GM12864 (cell line): ENCODE measurements at regions not wholly inside any gene's neighbourhood (a gene's known extent, or its start where the extent isn't known, plus 50 kb on each side); places are given as distances from the start of the nearest gene placed in this dataset.

Experiments
- DNase-seq: peaks from one replicate; pipeline ENCODE4 v3.0.0-alpha.2; 2011; ENCODE audit warnings: low read depth
- H3K4me3 ChIP-seq: 2 replicates; pipeline ENCODE4 v1.5.1; 2011; ENCODE audit warnings: mild to moderate bottlenecking, low read depth, low read length, control low read depth
- TF ChIP-seq, protein P1 (sequence below): IDR thresholded peaks from 2 replicates; pipeline ENCODE4 v1.5.1; 2011; ENCODE audit warnings: low read depth, mild to moderate bottlenecking, moderate library complexity, low read length, control low read depth, inconsistent platforms; ENCODE audit errors: missing control alignments

DNA sequence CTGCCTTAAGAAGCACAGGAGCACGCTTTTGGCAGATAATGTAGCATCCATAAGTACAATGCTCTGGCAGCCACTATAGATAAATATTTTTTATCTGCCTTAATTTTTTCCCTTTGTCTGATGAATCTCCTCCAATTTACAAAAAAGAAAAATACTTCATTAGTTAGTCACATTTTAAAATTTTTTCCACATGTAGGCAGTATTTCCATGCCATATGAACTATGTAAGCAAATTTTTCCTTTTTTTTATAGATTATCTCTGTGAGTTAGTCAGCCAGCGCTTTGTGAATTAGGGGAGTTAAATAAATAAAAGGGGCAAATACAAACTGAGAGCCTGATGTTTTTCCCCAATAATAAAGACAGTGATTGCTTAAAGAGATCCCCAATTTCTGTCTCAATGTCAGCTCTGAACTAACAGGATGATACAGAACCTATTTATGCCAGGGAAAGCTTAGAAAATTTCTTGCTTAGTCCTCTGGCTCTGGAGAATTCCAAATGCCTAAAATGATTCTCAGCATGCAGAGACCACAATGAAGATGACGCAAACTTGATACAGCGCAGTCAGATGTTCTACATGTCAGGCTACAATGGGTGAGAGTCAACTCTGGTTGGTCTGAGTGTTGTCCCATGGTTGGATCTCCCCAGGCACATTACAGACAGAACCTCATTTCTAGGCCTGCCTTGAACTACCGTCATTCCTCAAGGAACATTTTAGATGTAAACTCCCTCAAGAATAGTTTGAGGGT is 390.4 kb upstream of the CDH6 start:
- DNase-seq = no peak
- no peak overlapping the region for H3K4me3 ChIP-seq
- TF ChIP-seq, protein P1, sequence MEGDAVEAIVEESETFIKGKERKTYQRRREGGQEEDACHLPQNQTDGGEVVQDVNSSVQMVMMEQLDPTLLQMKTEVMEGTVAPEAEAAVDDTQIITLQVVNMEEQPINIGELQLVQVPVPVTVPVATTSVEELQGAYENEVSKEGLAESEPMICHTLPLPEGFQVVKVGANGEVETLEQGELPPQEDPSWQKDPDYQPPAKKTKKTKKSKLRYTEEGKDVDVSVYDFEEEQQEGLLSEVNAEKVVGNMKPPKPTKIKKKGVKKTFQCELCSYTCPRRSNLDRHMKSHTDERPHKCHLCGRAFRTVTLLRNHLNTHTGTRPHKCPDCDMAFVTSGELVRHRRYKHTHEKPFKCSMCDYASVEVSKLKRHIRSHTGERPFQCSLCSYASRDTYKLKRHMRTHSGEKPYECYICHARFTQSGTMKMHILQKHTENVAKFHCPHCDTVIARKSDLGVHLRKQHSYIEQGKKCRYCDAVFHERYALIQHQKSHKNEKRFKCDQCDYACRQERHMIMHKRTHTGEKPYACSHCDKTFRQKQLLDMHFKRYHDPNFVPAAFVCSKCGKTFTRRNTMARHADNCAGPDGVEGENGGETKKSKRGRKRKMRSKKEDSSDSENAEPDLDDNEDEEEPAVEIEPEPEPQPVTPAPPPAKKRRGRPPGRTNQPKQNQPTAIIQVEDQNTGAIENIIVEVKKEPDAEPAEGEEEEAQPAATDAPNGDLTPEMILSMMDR = no peak

DNA sequence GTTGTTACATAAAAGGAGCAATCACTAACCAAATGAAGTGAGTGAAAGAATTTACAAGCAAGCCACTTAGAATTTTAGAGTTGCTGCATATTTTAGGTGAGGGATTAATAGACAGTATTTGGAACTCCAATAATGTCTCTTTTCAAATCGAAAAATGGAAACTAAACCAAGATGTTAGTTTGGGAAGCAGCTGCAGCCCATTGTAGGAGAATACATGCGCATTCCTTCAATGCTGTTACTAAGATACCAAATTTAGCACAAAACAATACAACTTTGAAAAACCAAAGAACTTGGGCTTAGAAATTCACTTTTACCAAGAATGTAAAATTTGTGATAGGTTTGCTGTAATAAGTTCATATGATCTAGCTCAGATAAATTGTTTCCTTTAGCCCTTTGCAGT is 411.8 kb upstream of the CDH6 start:
- no peak for DNase-seq
- H3K4me3 ChIP-seq = no peak overlapping the region
- TF ChIP-seq, protein P1 = no peak

DNA sequence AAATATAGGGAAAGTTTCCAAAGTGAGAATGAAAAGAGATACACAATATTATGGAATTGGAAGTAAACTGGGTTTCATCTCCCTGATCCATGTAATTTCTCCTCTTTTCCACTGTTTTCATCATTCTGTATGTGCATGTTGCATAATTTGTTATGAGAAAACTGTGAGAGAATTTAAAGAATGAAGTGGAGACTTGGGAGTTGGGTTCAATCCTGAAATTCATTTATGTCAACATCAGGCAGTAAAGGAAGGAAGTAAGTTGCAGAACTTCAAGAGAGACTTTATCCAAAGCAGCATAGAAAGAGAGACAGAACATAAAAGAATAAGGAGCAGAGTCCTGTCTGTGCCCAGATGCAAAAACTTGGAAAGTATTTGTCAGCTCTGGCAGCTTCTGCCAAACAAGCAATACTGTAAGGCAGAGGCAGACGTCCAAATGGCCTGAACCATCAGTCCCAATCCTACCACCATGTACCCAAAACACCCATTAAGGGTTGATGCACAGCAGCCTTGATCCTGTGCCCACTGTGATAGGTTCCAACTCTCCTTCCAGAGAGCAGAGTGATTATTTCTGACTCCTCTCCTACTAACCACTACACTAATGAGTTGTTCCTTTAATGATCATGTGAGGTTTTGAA is 425.3 kb upstream of the CDH6 start:
- no peak overlapping the region for H3K4me3 ChIP-seq
- TF ChIP-seq, protein P1 = no peak
- no peak for DNase-seq

DNA sequence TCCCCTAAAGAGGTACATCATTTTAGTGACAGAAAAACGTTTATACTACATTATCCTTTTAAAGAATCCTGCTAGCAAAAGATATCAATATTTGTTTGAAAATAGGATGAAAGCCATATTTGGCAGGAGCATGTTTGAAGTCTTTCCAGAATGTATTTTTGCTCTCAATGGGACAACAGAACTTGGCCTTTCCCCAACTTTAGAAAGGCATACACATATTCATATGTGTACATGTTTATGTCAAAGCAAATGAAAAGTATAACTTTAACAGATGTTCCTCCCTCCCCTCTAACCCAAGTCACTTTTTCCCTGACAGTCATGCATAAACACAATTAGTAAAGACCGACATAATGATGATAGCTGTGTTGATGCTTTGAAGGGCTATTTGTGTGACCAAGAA is 427.8 kb upstream of the CDH6 start:
- no peak for DNase-seq
- TF ChIP-seq, protein P1 = no peak
- no peak overlapping the region for H3K4me3 ChIP-seq

DNA sequence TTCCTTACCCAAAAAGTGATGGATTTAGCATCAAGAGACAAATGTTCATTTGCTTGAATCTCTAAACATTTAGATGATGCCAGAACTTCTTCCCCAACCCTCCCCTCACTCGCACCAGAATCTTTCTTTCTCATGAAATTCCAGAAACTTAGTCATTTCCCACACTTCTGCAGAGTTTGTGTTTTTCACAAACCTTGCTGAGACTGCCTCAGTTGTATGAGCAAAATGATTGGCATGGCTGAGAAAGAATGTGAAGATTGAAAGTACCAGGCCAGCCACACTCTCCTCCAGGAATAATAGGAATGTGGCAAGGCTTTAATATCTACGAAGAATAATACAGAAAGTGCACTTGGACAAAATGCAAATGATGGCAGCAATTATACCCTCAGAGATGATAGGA is 428.3 kb upstream of the CDH6 start:
- H3K4me3 ChIP-seq = no peak overlapping the region
- no peak for DNase-seq
- TF ChIP-seq, protein P1 = no peak

DNA sequence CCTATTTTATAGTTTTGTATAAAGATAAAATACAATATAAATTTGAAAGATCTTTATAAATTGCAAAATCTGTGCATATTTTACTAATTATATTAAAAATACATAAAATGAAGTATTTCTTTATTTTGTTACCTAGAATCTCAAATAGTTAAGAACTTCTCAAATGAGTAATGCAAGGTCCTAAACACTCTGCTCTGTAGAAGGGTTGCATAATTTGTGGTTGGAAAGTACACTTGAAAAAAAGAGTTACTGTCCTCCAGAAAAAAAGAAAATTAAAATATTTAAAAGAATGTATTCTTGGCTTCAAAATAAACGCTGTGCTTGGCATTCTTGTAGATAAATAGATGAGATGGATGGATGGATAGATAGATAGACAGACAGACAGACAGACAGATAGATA is 428.8 kb upstream of the CDH6 start:
- H3K4me3 ChIP-seq = no peak overlapping the region
- TF ChIP-seq, protein P1 = no peak
- DNase-seq = no peak

DNA sequence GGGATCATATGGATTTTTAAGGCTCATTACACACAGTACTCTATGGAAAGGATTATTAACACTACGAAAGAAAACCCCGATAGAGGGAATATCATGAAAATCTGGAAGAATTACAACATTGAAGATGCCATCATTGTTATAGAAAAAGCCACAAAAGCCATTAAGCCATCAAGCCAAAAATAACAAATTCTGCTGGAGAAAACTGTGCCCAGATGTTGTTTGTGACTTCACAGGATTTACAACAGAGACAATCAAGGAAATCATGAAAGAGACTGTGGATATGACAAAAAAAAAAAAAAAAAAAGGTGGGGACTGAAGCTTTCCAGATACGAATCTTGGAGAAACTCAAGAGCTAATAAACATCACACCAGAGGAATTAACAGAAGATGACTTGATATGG is 433.8 kb upstream of the CDH6 start:
- no peak overlapping the region for H3K4me3 ChIP-seq
- DNase-seq = no peak
- TF ChIP-seq, protein P1 = no peak
